CD14-positive monocyte (primary cell): ENCODE measurements at regions not wholly inside any gene's neighbourhood (a gene's known extent, or its start where the extent isn't known, plus 50 kb on each side); places are given as distances from the start of the nearest gene placed in this dataset.

Experiments
- DNase-seq, 3 donors: peaks; one replicate each; pipeline ENCODE4 v3.0.0-alpha.2; 2011 to 2022
- H2AFZ ChIP-seq: 2 replicates; pipeline ENCODE4 v1.6.0; 2012; ENCODE audit warnings: mild to moderate bottlenecking, low read depth, low read length, inconsistent platforms; ENCODE audit not compliant: insufficient read depth, poor library complexity, severe bottlenecking
- H3K27ac ChIP-seq, 2 donors: 1 replicate in 1 of 2; 2 replicates in 1 of 2; pipeline ENCODE4 v1.5.1; 2012 to 2013; ENCODE audit warnings: low read length in 2 of 2, control low read depth in 1 of 2, inconsistent platforms in 1 of 2, low read depth in 1 of 2, mild to moderate bottlenecking in 1 of 2
- H3K27me3 ChIP-seq, 2 donors: one replicate each; pipeline versions ENCODE4 v1.6.0 to v1.6.1; 2011 to 2013; ENCODE audit warnings: low read length in 2 of 2; ENCODE audit not compliant: control insufficient read depth in 2 of 2, insufficient read depth in 2 of 2
- H3K36me3 ChIP-seq, 2 donors: replicated peaks in 1 of 2; 1 replicate in 1 of 2; 2 replicates in 1 of 2; pipeline versions ENCODE4 v1.5.1 to v1.6.1; 2012 to 2013; ENCODE audit warnings: low read length in 2 of 2, control low read depth in 1 of 2, inconsistent platforms in 1 of 2, mild to moderate bottlenecking in 1 of 2; ENCODE audit not compliant: insufficient read depth in 2 of 2, control insufficient read depth in 1 of 2
- H3K4me1 ChIP-seq, 2 donors: 1 replicate in 1 of 2; 2 replicates in 1 of 2; pipeline versions ENCODE4 v1.5.1 to v1.6.1; 2012 to 2013; ENCODE audit warnings: low read length in 2 of 2, control low read depth in 1 of 2, inconsistent platforms in 1 of 2, mild to moderate bottlenecking in 1 of 2, moderate library complexity in 1 of 2; ENCODE audit not compliant: insufficient read depth in 2 of 2, control insufficient read depth in 1 of 2
- H3K4me2 ChIP-seq: replicated peaks from 2 replicates; pipeline ENCODE3; 2012; ENCODE audit warnings: low read length, moderate library complexity, mild to moderate bottlenecking; ENCODE audit not compliant: poor library complexity, severe bottlenecking; ENCODE audit errors: extremely low read depth
- H3K4me3 ChIP-seq, 3 experiments: fragments of 200-600 bp in 1 of 3; sonication (generic) in 1 of 3; replicated peaks in 1 of 3; 1 replicate in 2 of 3; 2 replicates in 1 of 3; pipeline ENCODE4 v1.5.1; 2011 to 2013; ENCODE audit warnings: low read length in 3 of 3, mild to moderate bottlenecking in 3 of 3, control low read depth in 2 of 3, low read depth in 2 of 3, inconsistent platforms in 1 of 3, moderate library complexity in 1 of 3
- H3K79me2 ChIP-seq: 2 replicates; pipeline ENCODE4 v1.6.0; 2012; ENCODE audit warnings: mild to moderate bottlenecking, control low read depth, inconsistent platforms, low read length, moderate library complexity; ENCODE audit not compliant: insufficient read depth
- H3K9ac ChIP-seq: 2 replicates; pipeline ENCODE4 v1.6.0; 2017; ENCODE audit warnings: low read length, mild to moderate bottlenecking; ENCODE audit not compliant: insufficient read depth, poor library complexity, severe bottlenecking
- H3K9me3 ChIP-seq, 2 donors: replicated peaks in 1 of 2; 1 replicate in 1 of 2; 2 replicates in 1 of 2; pipeline versions ENCODE4 v1.5.1 to v1.6.1; 2012 to 2013; ENCODE audit warnings: low read length in 2 of 2, control low read depth in 1 of 2; ENCODE audit not compliant: control insufficient read depth in 1 of 2, insufficient read depth in 1 of 2
- H4K20me1 ChIP-seq: 2 replicates; pipeline ENCODE4 v1.6.0; 2012; ENCODE audit warnings: mild to moderate bottlenecking, low read length, control low read depth, moderate library complexity; ENCODE audit not compliant: insufficient read depth
- H3K27ac Mint-ChIP-seq, 7 donors: one replicate each; pipeline ENCODE4 v1.8.0; 2020; ENCODE audit warnings: mild to moderate bottlenecking in 7 of 7, mixed read lengths in 7 of 7, moderate library complexity in 6 of 7, inconsistent platforms in 2 of 7
- H3K27me3 Mint-ChIP-seq, 3 donors: one replicate each; pipeline ENCODE4 v1.8.0; 2021 to 2022; ENCODE audit warnings: low read depth in 3 of 3, mild to moderate bottlenecking in 3 of 3, mixed read lengths in 3 of 3, moderate library complexity in 3 of 3, inconsistent platforms in 1 of 3
- H3K36me3 Mint-ChIP-seq, 2 donors: one replicate each; pipeline ENCODE4 v1.8.0; 2020; ENCODE audit warnings: mixed read lengths in 2 of 2, inconsistent platforms in 1 of 2, mild to moderate bottlenecking in 1 of 2
- H3K4me1 Mint-ChIP-seq: one replicate; pipeline ENCODE4 v1.8.0; 2020; ENCODE audit warnings: mild to moderate bottlenecking, mixed read lengths
- H3K4me3 Mint-ChIP-seq, 2 donors: one replicate each; pipeline ENCODE4 v1.8.0; 2020; ENCODE audit warnings: mild to moderate bottlenecking in 2 of 2, mixed read lengths in 2 of 2, moderate library complexity in 1 of 2
- H3K9me3 Mint-ChIP-seq, 7 donors: one replicate each; pipeline ENCODE4 v1.8.0; 2020 to 2022; ENCODE audit warnings: mixed read lengths in 7 of 7, mild to moderate bottlenecking in 6 of 7, moderate library complexity in 6 of 7, inconsistent platforms in 2 of 7
- CTCF ChIP-seq: fragments of 200-600 bp; IDR thresholded peaks from one replicate; pipeline ENCODE4 v1.8.0; 2022; ENCODE audit warnings: antibody characterized with exemption, mild to moderate bottlenecking
- WGBS: methylation state at CpG from one replicate; pipeline ENCODE4 v1.1.5; 2013; ENCODE audit warnings: missing lambda C conversion rate; ENCODE audit not compliant: insufficient coverage; 5-methylcytosine and 5-hydroxymethylcytosine counted together
- intact Hi-C, 2 donors: fragments of 100-400 bp; cut with micrococcal nuclease; formaldehyde crosslinking; loops; one replicate each; pipeline versions ENCODE4 v1.15.0 to v1.15.1; 2023

- WGBS, result no CpG with 5 or more reads among the region's 3 CpGs
- no peaks in the 10 kb centered on the region for H3K36me3 ChIP-seq
- no peaks in the 10 kb centered on the region for H3K4me1 Mint-ChIP-seq
- DNase-seq, result no peak
- no peak overlapping the region for H3K4me3 Mint-ChIP-seq
- H3K4me1 ChIP-seq, result no peaks in the 10 kb centered on the region
- H3K27ac ChIP-seq, result no peak overlapping the region
- peak overlapping the region in 1 of 7 donors; percentile 24 for H3K27ac Mint-ChIP-seq
- H3K4me2 ChIP-seq, result no peak overlapping the region
- no peak for TF ChIP-seq CTCF
- H3K27me3 ChIP-seq, result no peaks in the 10 kb centered on the region
- intact Hi-C loops, result no loop called here
- no peak overlapping the region for H2AFZ ChIP-seq
- H4K20me1 ChIP-seq, result no peaks in the 10 kb centered on the region
- peaks cover 2 to 5% (median 4%) of the 10 kb centered on the region in 3 donors for H3K27me3 Mint-ChIP-seq
- H3K79me2 ChIP-seq, result no peaks in the 10 kb centered on the region
- H3K9me3 Mint-ChIP-seq, result no peaks in the 10 kb centered on the region
- H3K36me3 Mint-ChIP-seq, result no peaks in the 10 kb centered on the region
- H3K9ac ChIP-seq, result no peak overlapping the region
- no peaks in the 10 kb centered on the region for H3K9me3 ChIP-seq
- H3K4me3 ChIP-seq, result no peak overlapping the region
Observed at GRCh38 chr16:76653390-76654026, 376.3 kb downstream of the CNTNAP4 start.

- H3K27me3 ChIP-seq, result no peaks in the 10 kb centered on the region
- no peaks in the 10 kb centered on the region for H4K20me1 ChIP-seq
- no peaks in the 10 kb centered on the region for H3K4me1 ChIP-seq
- intact Hi-C loops, result no loop called here
- Mint-ChIP-seq H3K4me3 (no peak overlapping the region), H3K27me3 (peaks cover 2 to 5% (median 4%) of the 10 kb centered on the region in 3 donors), H3K36me3 (no peaks in the 10 kb centered on the region), H3K4me1 (no peaks in the 10 kb centered on the region), H3K27ac (no peak overlapping the region), H3K9me3 (no peaks in the 10 kb centered on the region)
- no peaks in the 10 kb centered on the region for H3K79me2 ChIP-seq
- H3K4me2 ChIP-seq, result no peak overlapping the region
- DNase-seq, result no peak
- no peak for TF ChIP-seq CTCF
- no peaks in the 10 kb centered on the region for H3K36me3 ChIP-seq
- no peak overlapping the region for H3K4me3 ChIP-seq
- H2AFZ ChIP-seq, result no peak overlapping the region
- no peak overlapping the region for H3K27ac ChIP-seq
- H3K9me3 ChIP-seq, result no peaks in the 10 kb centered on the region
- WGBS, result 100% methylated on average over 1 of the region's 4 CpGs
- H3K9ac ChIP-seq, result no peak overlapping the region
Observed at GRCh38 chr16:76654088-76654820, 377.1 kb downstream of the CNTNAP4 start.
